ENCODE measurements at regions not wholly inside any gene's neighbourhood (a gene's known extent, or its start where the extent isn't known, plus 50 kb on each side); places are given as distances from the start of the nearest gene placed in this dataset.

DNA sequence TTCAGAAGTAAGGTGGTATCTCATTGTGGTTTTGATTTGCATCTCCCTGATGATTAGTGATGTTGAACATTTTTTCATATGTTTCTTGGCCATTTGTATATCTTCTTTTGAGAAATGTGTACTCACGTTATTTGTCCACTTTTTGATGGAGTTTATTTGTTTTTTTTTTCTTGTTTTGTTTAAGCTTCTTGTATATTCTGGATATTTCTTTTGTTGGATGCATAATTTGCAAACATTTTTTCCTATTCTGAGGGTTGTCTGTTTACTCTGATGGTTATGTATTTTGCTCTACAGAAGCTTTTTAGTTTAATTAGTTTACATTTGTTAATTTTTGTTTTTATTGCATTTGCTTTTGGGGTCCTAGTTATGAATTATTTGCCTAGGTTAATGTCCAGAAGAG is 927.4 kb upstream of the LRFN5 start:
- no peak for TF ChIP-seq POLR2A (IDR thresholded peaks at IDR 0.05)
- TF ChIP-seq, protein P1, sequence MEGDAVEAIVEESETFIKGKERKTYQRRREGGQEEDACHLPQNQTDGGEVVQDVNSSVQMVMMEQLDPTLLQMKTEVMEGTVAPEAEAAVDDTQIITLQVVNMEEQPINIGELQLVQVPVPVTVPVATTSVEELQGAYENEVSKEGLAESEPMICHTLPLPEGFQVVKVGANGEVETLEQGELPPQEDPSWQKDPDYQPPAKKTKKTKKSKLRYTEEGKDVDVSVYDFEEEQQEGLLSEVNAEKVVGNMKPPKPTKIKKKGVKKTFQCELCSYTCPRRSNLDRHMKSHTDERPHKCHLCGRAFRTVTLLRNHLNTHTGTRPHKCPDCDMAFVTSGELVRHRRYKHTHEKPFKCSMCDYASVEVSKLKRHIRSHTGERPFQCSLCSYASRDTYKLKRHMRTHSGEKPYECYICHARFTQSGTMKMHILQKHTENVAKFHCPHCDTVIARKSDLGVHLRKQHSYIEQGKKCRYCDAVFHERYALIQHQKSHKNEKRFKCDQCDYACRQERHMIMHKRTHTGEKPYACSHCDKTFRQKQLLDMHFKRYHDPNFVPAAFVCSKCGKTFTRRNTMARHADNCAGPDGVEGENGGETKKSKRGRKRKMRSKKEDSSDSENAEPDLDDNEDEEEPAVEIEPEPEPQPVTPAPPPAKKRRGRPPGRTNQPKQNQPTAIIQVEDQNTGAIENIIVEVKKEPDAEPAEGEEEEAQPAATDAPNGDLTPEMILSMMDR (IDR thresholded peaks at IDR 0.05) = no peak
